ENCODE measurements at regions not wholly inside any gene's neighbourhood (a gene's known extent, or its start where the extent isn't known, plus 50 kb on each side); places are given as distances from the start of the nearest gene placed in this dataset.

GRCh38 chr10:9577746-9578145, 1439.9 kb upstream of the CELF2 start:
- Histone ChIP-seq H3K9ac (ENCODE audit: low read depth, low read length) (no peak overlapping the region), H3K27me3 (ENCODE audit: control insufficient read depth, insufficient read depth, low read length) (no peaks in the 10 kb centered on the region), H3K4me1 (ENCODE audit: control insufficient read depth, insufficient read depth, low read length) (peaks cover 3% of the 10 kb centered on the region; the same call in 1 of the 2 replicates), H3K9me1 (ENCODE audit: insufficient read depth, low read length) (no peaks in the 10 kb centered on the region; the same call in 1 of the 2 replicates), H3K4me3 (ENCODE audit: insufficient read depth, low read depth, low read length) (no peak overlapping the region), H3K36me3 (ENCODE audit: control insufficient read depth, insufficient read depth, low read length) (no peaks in the 10 kb centered on the region), H2BK15ac (ENCODE audit: low read depth, low read length) (no peak overlapping the region), H3K79me1 (ENCODE audit: low read depth in 1 of 2, low read length in 2 of 2) (no peaks in the 10 kb centered on the region), H4K91ac (ENCODE audit: insufficient read depth, low read depth, low read length) (no peak overlapping the region), H3K14ac (replicated peaks; ENCODE audit: low read depth, low read length) (0 out of 2 replicates have a peak overlapping the region, but pooled peaks have one; percentile 45), H3K27ac (ENCODE audit: insufficient read depth, low read length) (no peak overlapping the region), H4K8ac (ENCODE audit: low read depth in 2 of 2, low read length in 2 of 2) (0 out of 4 replicates have a peak overlapping the region, but pooled peaks of 1 of the 2 experiments have one; percentile 34), H2BK5ac (ENCODE audit: low read depth, low read length, poor library complexity, severe bottlenecking) (peak overlapping the region; percentile 19), H4K20me1 (ENCODE audit: insufficient read depth, low read length) (no peaks in the 10 kb centered on the region), H3K23ac (ENCODE audit: low read depth, low read length) (no peak overlapping the region), H2AK5ac (ENCODE audit: low read depth, low read length) (no peak overlapping the region), H3K9me3 (ENCODE audit: control insufficient read depth, insufficient read depth, low read length) (no peaks in the 10 kb centered on the region), H2AFZ (replicated peaks; ENCODE audit: low read length, poor library complexity) (no peak overlapping the region), H2BK120ac (ENCODE audit: low read depth, low read length) (peak overlapping the region; percentile 90), H3K56ac (ENCODE audit: extremely low read depth, insufficient read depth, low read length) (no peak overlapping the region), H3K18ac (ENCODE audit: low read depth, low read length) (peak overlapping the region; percentile 95), H3K4me2 (ENCODE audit: low read depth, low read length) (no peak overlapping the region), H4K5ac (ENCODE audit: low read depth, low read length) (peak overlapping the region; percentile 81), H2AK9ac (replicated peaks; ENCODE audit: low read depth, low read length, poor library complexity) (no peak overlapping the region), H3K4ac (ENCODE audit: low read depth, low read length) (no peak overlapping the region), H2BK20ac (ENCODE audit: low read depth, low read length) (peak overlapping the region; percentile 94)
- POLR2A ChIA-PET (ENCODE audit: unreplicated experiment): no interaction called here
- no peak for TF ChIP-seq MXI1 (IDR thresholded peaks at IDR 0.05; ENCODE audit: borderline replicate concordance, low read depth, low read length)
- no peak for TF ChIP-seq CEBPB (IDR thresholded peaks at IDR 0.05; ENCODE audit: low read depth, low read length)
- TF ChIP-seq, protein P1, sequence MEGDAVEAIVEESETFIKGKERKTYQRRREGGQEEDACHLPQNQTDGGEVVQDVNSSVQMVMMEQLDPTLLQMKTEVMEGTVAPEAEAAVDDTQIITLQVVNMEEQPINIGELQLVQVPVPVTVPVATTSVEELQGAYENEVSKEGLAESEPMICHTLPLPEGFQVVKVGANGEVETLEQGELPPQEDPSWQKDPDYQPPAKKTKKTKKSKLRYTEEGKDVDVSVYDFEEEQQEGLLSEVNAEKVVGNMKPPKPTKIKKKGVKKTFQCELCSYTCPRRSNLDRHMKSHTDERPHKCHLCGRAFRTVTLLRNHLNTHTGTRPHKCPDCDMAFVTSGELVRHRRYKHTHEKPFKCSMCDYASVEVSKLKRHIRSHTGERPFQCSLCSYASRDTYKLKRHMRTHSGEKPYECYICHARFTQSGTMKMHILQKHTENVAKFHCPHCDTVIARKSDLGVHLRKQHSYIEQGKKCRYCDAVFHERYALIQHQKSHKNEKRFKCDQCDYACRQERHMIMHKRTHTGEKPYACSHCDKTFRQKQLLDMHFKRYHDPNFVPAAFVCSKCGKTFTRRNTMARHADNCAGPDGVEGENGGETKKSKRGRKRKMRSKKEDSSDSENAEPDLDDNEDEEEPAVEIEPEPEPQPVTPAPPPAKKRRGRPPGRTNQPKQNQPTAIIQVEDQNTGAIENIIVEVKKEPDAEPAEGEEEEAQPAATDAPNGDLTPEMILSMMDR (conservative IDR thresholded peaks at IDR 0.05; ENCODE audit: low read depth, low read length): no peak
- TF ChIP-seq MAFK (IDR thresholded peaks at IDR 0.05; ENCODE audit: low read depth, low read length): no peak
- no peak for TF ChIP-seq MAZ (IDR thresholded peaks at IDR 0.05; ENCODE audit: borderline replicate concordance, low read depth, low read length)
- TF ChIP-seq CHD1 (IDR thresholded peaks at IDR 0.05; ENCODE audit: low read depth, low read length): no peak
- no peak for TF ChIP-seq RFX5 (IDR thresholded peaks at IDR 0.05; ENCODE audit: low read depth, low read length)
- no peak for TF ChIP-seq RAD21 (IDR thresholded peaks at IDR 0.05; ENCODE audit: low read length)
- no peak for TF ChIP-seq ELK1 (IDR thresholded peaks at IDR 0.05; ENCODE audit: borderline replicate concordance, low read depth, low read length)
- TF ChIP-seq SMC3 (IDR thresholded peaks at IDR 0.05; ENCODE audit: low read depth, low read length): no peak
- TF ChIP-seq NFE2L2 (IDR thresholded peaks at IDR 0.05; ENCODE audit: low read depth, low read length): no peak
- TF ChIP-seq FOS (IDR thresholded peaks at IDR 0.05; ENCODE audit: low read depth, low read length): no peak
- TF ChIP-seq BHLHE40 (IDR thresholded peaks at IDR 0.05; ENCODE audit: low read depth, low read length): no peak
- TF ChIP-seq POLR2A (IDR thresholded peaks at IDR 0.05; ENCODE audit: low read depth, low read length): no peak
- DNase-seq (no peak), ATAC-seq (ENCODE audit: low read depth) (no peak)
- intact Hi-C loops (cut with micrococcal nuclease): no loop called here
- BruUV-seq (replicated peaks): no TSS peak
- dilution Hi-C loops (cut with HindIII; ENCODE audit: low sequenced_read_pairs, unreplicated experiment): no loop called here
- CTCF ChIA-PET: no interaction called here
- no CpG with 5 or more reads among the region's 1 CpG for WGBS, 2 experiments (ENCODE audit: extremely low coverage in 2 of 2, insufficient read length in 1 of 2)
- in situ Hi-C loops (cut with MboI; ENCODE audit: low sequenced_read_pairs): no loop called here

All from IMR-90 (cell line).